NCI-H2227 treated with DMSO at 0.1 percent for 48 hours (cell line): ENCODE measurements at regions not wholly inside any gene's neighbourhood (a gene's known extent, or its start where the extent isn't known, plus 50 kb on each side); places are given as distances from the start of the nearest gene placed in this dataset.
"Not testable (repeated sequence)": the region's sequence is repeated elsewhere in the genome, so short reads cannot be mapped to it uniquely, and the experiment has no call there.

Experiments
- DNase-seq: peaks from one replicate; lab custom pipeline; 2025; lab: John Stamatoyannopoulos, UW

GRCh38 chr11:110347660-110348059 is 51.2 kb upstream of the RDX start:
- no peak for DNase-seq

DNA sequence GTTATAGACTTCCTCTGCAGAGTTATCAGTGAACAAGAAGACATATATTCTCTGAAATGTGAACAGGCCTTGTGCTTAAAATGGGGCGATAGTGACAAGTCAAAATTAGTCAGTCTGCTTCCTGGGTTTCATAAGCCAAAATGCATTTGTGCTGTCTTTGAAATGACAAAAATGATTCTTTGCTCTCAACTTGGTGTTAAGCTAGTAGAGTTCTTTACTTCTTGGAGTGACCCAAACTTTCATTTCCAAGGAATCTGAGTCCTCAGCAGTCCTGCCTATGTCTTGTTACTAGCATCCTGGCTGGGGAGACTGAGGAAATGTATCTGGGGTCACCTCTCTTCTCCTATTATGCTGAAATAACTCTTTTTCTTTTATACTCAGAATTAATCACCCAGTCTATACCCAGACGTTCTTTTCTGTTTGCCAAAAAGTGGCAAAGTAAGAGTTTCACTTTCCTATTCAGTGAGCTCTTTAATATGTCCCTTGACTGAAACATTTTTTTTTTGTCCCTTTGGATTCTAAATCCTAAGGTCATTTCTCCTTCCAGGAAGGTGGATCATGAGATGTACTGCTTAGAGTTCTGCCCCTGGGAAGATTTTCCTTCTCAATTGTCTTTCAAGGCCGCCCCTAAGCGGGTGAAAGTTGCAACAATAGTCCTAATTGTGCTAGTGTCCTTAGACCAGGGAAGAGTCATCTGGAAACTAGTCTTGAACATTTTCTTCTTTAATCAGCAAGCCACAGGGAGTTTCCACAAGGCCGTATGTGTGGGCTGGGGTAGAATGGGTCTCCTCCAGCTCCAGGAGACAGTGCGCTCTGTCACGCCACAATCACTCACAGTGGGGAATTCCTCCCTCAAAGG is 53.0 kb upstream of the RDX start:
- no peak for DNase-seq

- not testable (repeated sequence) for DNase-seq
Observed at GRCh38 chr11:110349997-110350383, 53.6 kb upstream of the RDX start.

DNA sequence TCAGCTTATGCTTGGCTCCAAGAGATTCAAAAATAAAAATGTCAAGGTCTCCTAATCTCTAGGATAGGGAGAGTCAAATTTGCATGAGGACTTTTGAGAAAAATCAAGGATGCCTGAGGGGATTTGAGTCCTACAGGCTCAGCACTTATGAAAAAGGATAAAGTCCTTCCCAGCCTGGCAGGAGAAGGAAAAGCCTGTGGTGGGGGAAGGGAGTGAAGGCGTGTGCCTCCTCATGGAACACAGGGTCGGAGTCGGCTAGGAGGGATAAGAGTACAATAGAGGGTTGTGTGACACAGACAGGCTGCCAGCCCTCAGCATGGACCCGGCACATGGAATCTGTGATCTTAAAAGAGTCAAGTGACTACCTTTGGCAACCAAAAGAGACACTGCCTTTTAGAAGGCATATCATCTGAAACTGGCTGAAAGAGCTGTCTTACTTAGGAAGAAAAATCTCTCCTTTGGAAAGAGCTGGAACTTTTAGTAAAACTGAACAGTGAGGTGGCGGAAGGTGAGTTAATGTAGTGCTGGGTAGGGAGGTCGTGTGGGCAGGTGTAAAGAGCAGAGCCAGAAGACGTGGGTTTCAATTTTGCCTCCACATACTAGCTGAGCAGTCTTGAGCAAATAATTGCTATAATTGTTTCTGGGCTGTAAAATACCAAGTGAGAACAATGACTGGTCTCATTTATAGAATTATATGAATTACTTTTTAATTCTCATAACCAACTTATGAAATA is 58.8 kb upstream of the RDX start:
- no peak for DNase-seq

DNA sequence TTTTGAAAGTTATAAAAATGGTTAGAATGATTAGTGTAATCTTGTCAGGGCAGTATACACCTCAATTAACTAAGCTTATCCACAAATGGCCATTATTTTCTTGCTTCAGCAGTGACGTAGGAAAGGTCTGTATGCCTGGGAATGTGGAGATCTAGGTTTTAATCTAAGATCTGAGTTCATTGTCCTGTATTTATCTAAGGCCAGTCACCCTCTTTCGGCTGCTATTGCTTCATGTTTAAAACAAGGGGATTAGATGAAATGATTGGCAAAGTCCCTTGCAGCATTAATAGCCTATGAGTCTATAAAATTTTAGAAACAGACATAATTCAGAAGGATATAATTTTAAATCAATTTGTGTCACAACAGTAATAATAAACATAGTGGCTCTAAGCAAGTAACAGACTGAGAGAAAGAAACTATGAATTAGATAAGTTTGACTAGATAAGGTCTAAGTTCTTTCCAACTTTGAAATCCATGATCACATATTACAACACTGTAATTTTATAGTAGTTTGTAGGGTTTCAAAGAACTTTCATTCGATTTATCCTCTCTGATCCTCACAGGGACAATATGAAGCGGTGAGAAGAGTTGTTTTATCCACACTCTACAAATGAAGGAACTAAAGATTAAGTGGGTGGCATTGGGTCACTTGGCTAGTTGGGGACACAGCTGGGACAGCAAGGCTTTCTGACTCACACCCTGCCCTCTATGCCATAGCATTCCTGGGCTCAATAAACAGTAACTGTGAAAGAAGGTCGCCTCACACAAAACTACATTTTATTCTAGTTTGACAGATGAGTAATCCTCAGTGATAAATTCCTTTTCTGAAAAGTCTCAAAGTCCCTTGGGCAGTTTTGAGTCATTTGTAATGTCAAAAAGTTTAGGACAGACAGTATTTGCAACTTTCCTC is 60.6 kb upstream of the RDX start:
- DNase-seq: no peak

- DNase-seq: no peak
Observed at GRCh38 chr11:110358336-110358735, 61.9 kb upstream of the RDX start.

DNA sequence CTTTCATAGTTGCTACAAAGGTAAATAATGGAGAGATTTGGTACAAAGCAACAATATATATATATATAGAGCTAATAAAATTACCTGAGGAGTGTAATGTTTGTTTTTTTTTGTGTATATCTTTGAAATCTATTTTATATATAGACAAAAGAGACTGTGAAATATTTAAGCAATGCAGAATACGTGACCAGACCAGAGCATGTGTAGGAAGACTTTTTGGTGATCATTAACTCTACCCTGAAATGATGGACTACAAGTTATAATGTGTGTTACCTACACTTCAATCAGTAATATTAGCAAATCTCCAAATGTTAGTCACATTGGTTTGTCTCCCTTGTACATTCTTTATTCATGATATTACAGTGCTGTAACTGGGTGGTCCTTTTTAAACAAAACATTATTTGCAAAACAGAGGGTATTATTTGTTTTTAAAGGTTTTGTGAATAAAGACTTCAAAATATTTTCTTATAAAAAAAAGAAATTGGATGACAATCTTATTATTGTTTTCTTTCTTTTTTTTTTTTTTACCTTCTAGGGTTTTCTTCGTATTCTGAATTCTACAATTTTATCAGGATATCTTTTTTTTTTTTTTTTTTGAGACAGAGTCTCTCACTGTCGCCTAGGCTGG is 64.5 kb upstream of the RDX start:
- DNase-seq: not testable (repeated sequence)

DNA sequence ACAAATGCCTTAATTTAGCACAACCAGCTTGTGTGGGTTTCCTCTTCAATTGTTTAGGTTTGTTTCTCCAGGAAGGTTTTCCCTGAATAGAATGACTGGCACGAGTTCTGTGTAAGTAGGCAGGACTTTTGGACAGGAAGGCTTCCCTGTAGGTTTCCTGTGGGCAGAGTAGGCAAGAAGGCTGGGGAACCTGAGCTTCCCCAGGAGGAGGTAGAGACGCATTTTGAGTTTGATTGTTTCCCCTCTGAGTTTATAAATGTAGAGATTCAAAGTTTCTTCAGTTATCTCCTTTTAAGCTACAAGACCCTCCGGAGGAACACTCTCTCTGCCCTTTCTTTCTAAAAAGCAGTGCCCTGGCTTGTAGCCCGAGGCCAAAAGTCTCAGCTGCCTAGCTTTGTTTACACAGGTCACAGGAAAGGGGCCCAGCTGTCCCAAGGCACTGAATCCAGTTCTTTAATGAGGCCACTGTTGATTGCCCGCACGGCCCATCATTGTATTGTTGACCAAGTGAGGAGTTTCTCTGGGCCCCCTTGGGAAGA is 66.6 kb upstream of the RDX start:
- no peak for DNase-seq

GRCh38 chr11:110366291-110366690 is 63.5 kb upstream of the FDX1 start:
- no peak for DNase-seq

DNA sequence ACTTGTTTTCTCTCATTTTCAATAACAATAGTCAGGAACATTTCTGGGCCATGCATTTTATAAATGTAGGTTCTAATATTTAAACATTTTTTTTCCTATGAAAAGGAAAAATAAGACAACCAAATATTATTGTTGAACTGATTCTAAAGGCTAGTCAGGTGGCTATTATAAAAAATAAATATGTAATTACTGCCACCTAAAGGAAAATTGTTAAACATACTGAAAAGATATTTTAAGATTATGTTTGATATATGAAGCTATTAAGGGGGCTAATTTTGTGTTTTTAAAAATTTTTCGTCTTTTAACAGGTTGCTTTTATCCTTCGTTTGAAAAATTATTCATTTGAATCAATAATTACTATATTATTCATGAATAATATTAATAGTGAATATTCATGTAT is 62.2 kb upstream of the FDX1 start:
- DNase-seq: no peak

DNA sequence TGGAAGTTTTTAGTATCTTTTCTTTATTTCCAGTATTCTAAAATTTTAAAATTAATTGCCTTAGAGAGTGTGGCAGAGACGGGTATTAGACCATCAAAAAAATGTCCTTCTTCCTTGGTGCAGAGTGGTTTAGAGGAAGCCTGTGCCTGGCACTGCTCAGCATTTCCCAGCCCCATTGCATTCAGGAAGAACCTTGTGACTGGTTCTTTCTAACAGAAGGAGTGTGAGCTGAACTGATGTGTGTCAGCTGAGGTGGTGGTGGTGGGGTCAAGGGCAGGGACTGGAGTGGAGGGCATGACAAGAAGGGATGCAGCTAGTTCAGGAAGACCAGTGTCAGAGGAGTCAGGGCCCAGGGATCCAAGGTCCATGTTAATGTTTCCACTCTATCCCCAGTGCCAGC is 58.7 kb upstream of the FDX1 start:
- no peak for DNase-seq

GRCh38 chr11:110373051-110373702 is 56.6 kb upstream of the FDX1 start:
- DNase-seq: no peak

- DNase-seq: peak; percentile 70
Observed at GRCh38 chr11:110374921-110375320, 54.8 kb upstream of the FDX1 start.

DNA sequence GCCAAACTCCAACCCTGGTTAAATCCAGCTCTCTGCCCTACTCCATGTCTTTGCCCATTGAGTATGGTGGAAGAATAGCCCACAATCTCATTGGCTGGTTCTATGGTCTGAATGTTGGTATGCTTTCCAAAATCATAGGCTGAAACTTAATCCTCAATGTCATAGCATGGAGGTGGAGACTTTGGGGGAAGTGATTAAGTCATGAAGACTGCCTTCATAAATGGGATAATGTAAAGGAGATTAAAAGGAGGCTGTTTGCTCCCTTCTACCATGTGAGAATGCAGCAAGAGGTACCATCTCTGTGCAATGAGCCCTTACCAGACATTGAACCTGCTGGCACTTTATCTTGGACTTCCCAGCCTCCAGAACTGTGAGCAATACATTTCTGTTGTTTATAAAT is 54.4 kb upstream of the FDX1 start:
- no peak for DNase-seq

GRCh38 chr11:110376021-110376420 is 53.7 kb upstream of the FDX1 start:
- no peak for DNase-seq

DNA sequence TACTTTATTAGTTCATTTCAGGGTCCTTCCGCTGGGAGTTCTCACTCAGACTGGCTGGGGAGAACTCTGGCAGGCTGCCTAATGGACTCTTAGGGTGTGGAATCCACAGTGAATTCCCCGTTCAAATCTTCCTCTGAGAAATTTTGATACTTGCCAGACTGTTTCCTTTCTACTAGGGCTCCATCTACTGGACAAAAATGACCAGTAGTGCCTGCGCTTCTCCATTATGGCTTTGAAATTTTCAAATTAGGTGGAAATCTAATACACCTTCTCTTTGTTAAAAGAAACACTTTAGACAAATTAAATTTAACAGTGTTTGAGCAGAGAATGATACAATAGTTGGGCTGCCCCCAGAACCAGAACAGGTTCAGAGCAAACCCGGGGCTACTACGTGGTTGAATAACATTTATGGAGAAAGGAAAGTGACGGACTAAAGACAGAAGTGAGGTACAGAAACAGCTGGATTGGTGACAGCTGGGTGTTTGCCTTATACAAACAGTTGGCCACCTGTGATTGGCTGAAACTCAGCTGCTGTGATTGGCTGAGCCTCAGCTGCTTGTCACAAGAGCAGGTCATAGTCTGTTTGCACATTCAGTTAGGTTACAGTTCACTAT is 52.9 kb upstream of the FDX1 start:
- peak; percentile 53 for DNase-seq

DNA sequence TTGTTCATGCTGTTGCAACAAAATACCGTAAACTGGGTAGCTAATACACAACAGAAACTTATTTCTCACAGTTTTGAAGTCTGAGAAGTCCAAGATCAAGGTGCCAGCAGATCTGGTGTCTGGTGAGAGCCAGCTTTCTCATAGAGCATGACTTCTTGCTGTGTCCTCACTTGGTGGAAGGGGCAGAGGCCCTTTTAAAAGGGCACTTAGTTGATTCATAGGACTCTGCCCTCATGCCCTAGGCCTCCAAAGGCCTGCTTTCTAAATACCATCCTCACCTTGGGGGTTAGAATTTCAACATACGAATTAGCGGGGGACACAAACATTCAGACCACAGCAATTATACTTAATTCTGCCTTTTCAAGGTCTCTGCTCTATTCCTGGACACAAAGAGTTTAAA is 52.3 kb upstream of the FDX1 start:
- DNase-seq: no peak

GRCh38 chr11:110379261-110379660 is 50.5 kb upstream of the FDX1 start:
- DNase-seq: no peak

- no peak for DNase-seq
Observed at GRCh38 chr11:110379936-110380335, 49.8 kb upstream of the FDX1 start.
